ENCODE measurements at regions not wholly inside any gene's neighbourhood (a gene's known extent, or its start where the extent isn't known, plus 50 kb on each side); places are given as distances from the start of the nearest gene placed in this dataset.

- no peak for DNase-seq
Measured at GRCh38 chr12:92218394-92219077, 72.9 kb upstream of the BTG1 start.

- no peak for DNase-seq
Measured at GRCh38 chr12:92216092-92216491, 70.4 kb upstream of the BTG1 start.

GRCh38 chr12:92215358-92215757, 69.7 kb upstream of the BTG1 start:
- no peak for DNase-seq

DNA sequence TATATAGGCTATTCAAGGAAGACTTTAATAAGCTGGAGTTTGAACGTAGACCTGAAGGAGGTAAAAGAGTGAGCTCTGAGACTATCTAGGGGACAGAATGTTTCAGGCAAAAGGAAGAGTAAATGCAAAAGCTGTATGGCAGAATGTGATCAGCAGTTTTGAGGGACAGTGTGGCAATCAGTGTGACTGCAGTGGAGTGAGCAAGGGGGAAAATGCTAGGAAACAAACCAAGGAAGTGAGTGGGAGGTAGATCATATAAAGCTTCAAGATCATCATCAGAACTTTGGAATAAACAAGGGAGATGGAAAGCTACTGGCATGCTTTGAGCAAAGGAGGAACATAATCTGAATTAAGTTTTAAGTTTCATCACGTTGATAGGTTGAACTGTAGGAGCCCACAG, 67.5 kb upstream of the BTG1 start:
- DNase-seq, result no peak

DNA sequence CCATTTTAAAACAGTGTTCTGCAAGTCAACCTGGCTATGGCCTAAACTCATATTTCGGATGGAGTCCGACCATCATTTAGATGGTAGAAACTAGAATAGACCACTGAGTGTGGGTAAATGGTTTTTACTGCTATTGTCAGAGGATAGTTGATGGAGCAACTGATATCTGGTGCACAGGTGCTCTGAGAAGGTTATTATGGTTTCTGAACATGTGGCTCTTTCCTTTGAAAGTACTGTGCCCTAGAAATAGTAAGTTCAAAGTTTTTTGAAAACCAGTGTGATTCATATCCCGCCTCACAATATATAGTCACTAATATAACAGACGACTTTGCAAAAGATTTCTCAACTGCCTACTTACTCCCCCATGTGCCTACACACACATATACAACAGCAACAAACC, 64.4 kb upstream of the BTG1 start:
- DNase-seq, result no peak

DNA sequence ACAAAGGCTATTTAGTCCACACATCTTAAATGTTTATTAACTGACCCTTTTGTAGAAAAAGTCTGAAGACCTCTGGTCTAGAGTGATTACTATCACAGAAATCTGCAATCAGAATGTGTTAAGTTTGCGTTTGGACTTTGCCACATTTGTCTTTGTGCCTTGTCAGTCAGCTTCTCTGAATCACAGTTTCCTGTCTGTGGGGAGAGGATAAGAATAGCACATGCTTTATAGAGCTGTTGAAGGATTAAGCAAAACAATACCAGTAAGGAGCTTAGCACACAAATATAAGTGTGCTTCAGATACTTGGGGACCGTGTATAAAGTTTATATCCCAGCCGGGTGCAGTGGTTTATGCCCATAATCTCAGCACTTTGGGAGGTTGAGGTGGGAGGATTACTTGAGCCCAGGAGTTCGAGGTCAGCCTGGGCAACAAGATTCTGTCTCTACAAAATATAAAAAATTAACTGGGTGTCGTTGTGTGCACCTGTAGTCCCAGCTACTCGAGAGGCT, 63.0 kb upstream of the BTG1 start:
- no peak for DNase-seq

DNA sequence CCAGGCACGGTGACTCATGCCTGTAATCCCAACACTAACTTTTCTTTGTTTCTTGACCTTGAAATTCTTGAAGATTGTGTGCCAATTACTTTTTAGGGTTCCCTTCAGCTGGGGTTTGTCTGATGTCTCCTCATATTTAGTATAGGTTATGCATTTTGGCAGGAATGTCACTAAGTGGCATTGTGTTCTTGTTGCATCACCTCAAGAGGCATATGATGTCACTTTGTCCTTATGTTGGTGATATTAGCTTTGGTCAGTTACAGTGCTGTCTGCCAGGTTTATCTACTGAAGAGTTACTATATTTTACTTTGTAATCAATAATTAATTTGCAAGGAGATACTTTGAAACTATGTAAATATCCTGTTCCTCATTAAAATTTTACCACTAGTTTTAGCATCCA, 61.0 kb upstream of the BTG1 start:
- no peak for DNase-seq

- no peak for DNase-seq
Measured at GRCh38 chr12:92206011-92206410, 60.4 kb upstream of the BTG1 start.

GRCh38 chr12:92199819-92200576, 54.4 kb upstream of the BTG1 start:
- DNase-seq, result no peak

DNA sequence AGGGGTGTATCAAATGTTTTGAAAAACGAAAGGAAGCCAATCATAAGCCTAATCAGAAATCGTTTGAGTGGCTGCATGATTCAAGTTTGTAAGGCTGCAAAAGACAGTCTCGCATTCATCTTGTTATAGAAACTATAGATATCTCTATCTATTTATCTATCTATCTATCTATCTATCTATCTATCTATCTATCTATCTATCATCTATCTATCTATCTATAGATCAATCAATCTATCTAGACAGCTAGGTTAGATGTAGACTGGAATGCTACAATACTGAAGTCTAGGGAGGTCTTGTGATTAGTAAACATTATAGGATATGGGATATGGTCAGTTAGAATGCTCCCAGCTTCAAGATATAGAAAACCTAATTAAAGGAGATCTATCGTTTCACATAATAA, 52.2 kb upstream of the BTG1 start:
- no peak for DNase-seq

GRCh38 chr12:92196368-92196767, 50.7 kb upstream of the BTG1 start:
- no peak for DNase-seq
